ENCODE measurements at regions not wholly inside any gene's neighbourhood (a gene's known extent, or its start where the extent isn't known, plus 50 kb on each side); places are given as distances from the start of the nearest gene placed in this dataset.

GRCh38 chr5:3335301-3335700 lies 260.3 kb upstream of the IRX1 start:
- no peak overlapping the region for H3K27ac ChIP-seq (ENCODE audit: insufficient read depth, low read length)
- no peak for DNase-seq (ENCODE audit: low read depth in 2 of 2)
- H3K4me2 ChIP-seq (ENCODE audit: extremely low read depth, insufficient read depth, low read length): no peak overlapping the region
- H3K79me2 ChIP-seq (ENCODE audit: control insufficient read depth, insufficient read depth, low read length): no peaks in the 10 kb centered on the region
- no peak overlapping the region for H3K4me3 ChIP-seq (replicated peaks in 1 of 4; ENCODE audit: control extremely low read depth in 1 of 4, insufficient read depth in 1 of 4, low read depth in 3 of 4, low read length in 4 of 4)
- H3K36me3 ChIP-seq (ENCODE audit: control insufficient read depth, insufficient read depth, low read length): no peaks in the 10 kb centered on the region
- TF ChIP-seq, protein P1, sequence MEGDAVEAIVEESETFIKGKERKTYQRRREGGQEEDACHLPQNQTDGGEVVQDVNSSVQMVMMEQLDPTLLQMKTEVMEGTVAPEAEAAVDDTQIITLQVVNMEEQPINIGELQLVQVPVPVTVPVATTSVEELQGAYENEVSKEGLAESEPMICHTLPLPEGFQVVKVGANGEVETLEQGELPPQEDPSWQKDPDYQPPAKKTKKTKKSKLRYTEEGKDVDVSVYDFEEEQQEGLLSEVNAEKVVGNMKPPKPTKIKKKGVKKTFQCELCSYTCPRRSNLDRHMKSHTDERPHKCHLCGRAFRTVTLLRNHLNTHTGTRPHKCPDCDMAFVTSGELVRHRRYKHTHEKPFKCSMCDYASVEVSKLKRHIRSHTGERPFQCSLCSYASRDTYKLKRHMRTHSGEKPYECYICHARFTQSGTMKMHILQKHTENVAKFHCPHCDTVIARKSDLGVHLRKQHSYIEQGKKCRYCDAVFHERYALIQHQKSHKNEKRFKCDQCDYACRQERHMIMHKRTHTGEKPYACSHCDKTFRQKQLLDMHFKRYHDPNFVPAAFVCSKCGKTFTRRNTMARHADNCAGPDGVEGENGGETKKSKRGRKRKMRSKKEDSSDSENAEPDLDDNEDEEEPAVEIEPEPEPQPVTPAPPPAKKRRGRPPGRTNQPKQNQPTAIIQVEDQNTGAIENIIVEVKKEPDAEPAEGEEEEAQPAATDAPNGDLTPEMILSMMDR (conservative IDR thresholded peaks at IDR 0.05 in 1 of 2, IDR thresholded peaks at IDR 0.05 in 1 of 2; ENCODE audit: low read depth in 1 of 2, low read length in 2 of 2): no peak
- no peak for TF ChIP-seq EZH2 (IDR thresholded peaks at IDR 0.05; ENCODE audit: low read length, missing control alignments)
- no peak overlapping the region for H2AFZ ChIP-seq (ENCODE audit: low read length)
- H3K27me3 ChIP-seq (ENCODE audit: control insufficient read depth, insufficient read depth, low read length): no peaks in the 10 kb centered on the region
- H3K9me3 ChIP-seq (ENCODE audit: control insufficient read depth, insufficient read depth, low read depth, low read length): no peaks in the 10 kb centered on the region
- no peaks in the 10 kb centered on the region for H4K20me1 ChIP-seq (ENCODE audit: control insufficient read depth, extremely low read depth, insufficient read depth, low read length)
- no peaks in the 10 kb centered on the region for H3K4me1 ChIP-seq (ENCODE audit: control insufficient read depth, extremely low read depth, insufficient read depth, low read length)
- H3K9ac ChIP-seq (ENCODE audit: insufficient read depth, low read length): no peak overlapping the region

DNA sequence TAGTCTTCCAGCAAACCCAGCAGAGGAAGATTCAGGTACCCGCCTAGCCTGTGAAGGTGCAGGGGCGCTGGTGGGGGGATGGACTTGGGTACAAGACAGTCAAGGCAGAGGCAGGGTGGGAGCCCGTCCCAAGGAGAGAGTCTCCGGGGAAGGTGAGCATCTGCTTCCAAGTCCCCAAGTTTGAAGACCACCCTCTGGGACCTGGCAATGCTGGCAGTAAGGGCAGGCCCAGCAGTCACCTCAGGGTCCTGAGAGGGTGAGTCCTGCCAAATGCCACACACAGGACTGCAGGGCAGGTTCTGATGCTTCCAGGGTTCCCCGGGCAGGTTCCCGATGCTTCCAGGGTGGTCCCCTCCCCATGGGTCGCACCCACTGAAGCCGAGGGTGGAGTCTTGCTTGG lies 261.8 kb upstream of the IRX1 start:
- Histone ChIP-seq H3K9me3 (ENCODE audit: control insufficient read depth, insufficient read depth, low read depth, low read length) (no peaks in the 10 kb centered on the region), H2AFZ (ENCODE audit: low read length) (no peak overlapping the region), H3K27me3 (ENCODE audit: control insufficient read depth, insufficient read depth, low read length) (no peaks in the 10 kb centered on the region), H3K36me3 (ENCODE audit: control insufficient read depth, insufficient read depth, low read length) (no peaks in the 10 kb centered on the region), H4K20me1 (ENCODE audit: control insufficient read depth, extremely low read depth, insufficient read depth, low read length) (no peaks in the 10 kb centered on the region), H3K4me3 (replicated peaks in 1 of 4; ENCODE audit: control extremely low read depth in 1 of 4, insufficient read depth in 1 of 4, low read depth in 3 of 4, low read length in 4 of 4) (no peak overlapping the region), H3K79me2 (ENCODE audit: control insufficient read depth, insufficient read depth, low read length) (no peaks in the 10 kb centered on the region), H3K4me1 (ENCODE audit: control insufficient read depth, extremely low read depth, insufficient read depth, low read length) (no peaks in the 10 kb centered on the region), H3K4me2 (ENCODE audit: extremely low read depth, insufficient read depth, low read length) (no peak overlapping the region), H3K27ac (ENCODE audit: insufficient read depth, low read length) (no peak overlapping the region), H3K9ac (ENCODE audit: insufficient read depth, low read length) (no peak overlapping the region)
- no peak for DNase-seq (ENCODE audit: low read depth in 2 of 2)
- TF ChIP-seq, protein P1 (conservative IDR thresholded peaks at IDR 0.05 in 1 of 2, IDR thresholded peaks at IDR 0.05 in 1 of 2; ENCODE audit: low read depth in 1 of 2, low read length in 2 of 2): no peak
- TF ChIP-seq EZH2 (IDR thresholded peaks at IDR 0.05; ENCODE audit: low read length, missing control alignments): no peak

DNA sequence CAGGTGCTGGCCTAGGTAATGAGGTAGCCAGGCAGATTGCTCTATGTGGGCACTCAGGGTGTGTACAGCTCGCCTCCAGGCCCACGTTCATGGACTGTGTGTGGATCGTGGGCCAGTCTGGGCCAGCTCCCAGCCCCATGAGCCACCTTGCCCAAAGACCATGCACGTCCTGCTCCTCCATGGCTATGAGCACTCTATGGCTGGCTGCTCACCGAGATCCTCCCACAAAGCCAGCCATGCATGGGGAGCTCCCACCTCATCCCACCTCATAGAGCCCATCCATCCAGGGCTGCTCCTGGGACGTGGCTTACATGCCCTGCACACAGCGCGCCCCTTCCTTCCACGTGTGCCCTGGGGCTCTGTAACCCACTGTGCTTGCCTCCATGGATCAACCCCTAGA lies 262.5 kb upstream of the IRX1 start:
- Histone ChIP-seq H3K27ac (ENCODE audit: insufficient read depth, low read length) (no peak overlapping the region), H3K9me3 (ENCODE audit: control insufficient read depth, insufficient read depth, low read depth, low read length) (no peaks in the 10 kb centered on the region), H3K9ac (ENCODE audit: insufficient read depth, low read length) (no peak overlapping the region), H3K4me2 (ENCODE audit: extremely low read depth, insufficient read depth, low read length) (no peak overlapping the region), H3K36me3 (ENCODE audit: control insufficient read depth, insufficient read depth, low read length) (no peaks in the 10 kb centered on the region), H2AFZ (ENCODE audit: low read length) (no peak overlapping the region), H3K4me1 (ENCODE audit: control insufficient read depth, extremely low read depth, insufficient read depth, low read length) (no peaks in the 10 kb centered on the region), H3K4me3 (replicated peaks in 1 of 4; ENCODE audit: control extremely low read depth in 1 of 4, insufficient read depth in 1 of 4, low read depth in 3 of 4, low read length in 4 of 4) (no peak overlapping the region), H4K20me1 (ENCODE audit: control insufficient read depth, extremely low read depth, insufficient read depth, low read length) (no peaks in the 10 kb centered on the region), H3K79me2 (ENCODE audit: control insufficient read depth, insufficient read depth, low read length) (no peaks in the 10 kb centered on the region), H3K27me3 (ENCODE audit: control insufficient read depth, insufficient read depth, low read length) (no peaks in the 10 kb centered on the region)
- TF ChIP-seq, protein P1 (conservative IDR thresholded peaks at IDR 0.05 in 1 of 2, IDR thresholded peaks at IDR 0.05 in 1 of 2; ENCODE audit: low read depth in 1 of 2, low read length in 2 of 2): no peak
- no peak for TF ChIP-seq EZH2 (IDR thresholded peaks at IDR 0.05; ENCODE audit: low read length, missing control alignments)
- DNase-seq (ENCODE audit: low read depth in 2 of 2): no peak
